Endothelial cell of umbilical vein (primary cell): ENCODE measurements at regions not wholly inside any gene's neighbourhood (a gene's known extent, or its start where the extent isn't known, plus 50 kb on each side); places are given as distances from the start of the nearest gene placed in this dataset.

Experiments used
- BruUV-seq: library from RNA; stranded (reverse); fragments of 400-500 nt; replicated peaks from 2 replicates; lab custom pipeline; 2021; lab: Mats Ljungman, UMichigan
- CTCF ChIA-PET: fragments of 300-600, 350-600 bp; sonication (Branson Sonifier 250); formaldehyde crosslinking; loops from one replicate; lab custom pipeline; 2021; ENCODE audit warnings: antibody characterized with exemption, inconsistent platforms; lab: Charles Lee
- POLR2A ChIA-PET: fragments of 300-600, 350-600 bp; sonication (Branson Sonifier 250); formaldehyde crosslinking; loops from one replicate; lab custom pipeline; 2021; ENCODE audit warnings: antibody characterized with exemption, inconsistent platforms; lab: Charles Lee
- DNase-seq: peaks from one replicate; pipeline ENCODE4 v3.0.0-alpha.2; 2011; ENCODE audit warnings: low read depth, low spot score
- FAIRE-seq: peaks from 2 replicates; lab custom pipeline; 2011; peaks lifted over from hg19 to GRCh38; lab: Jason Lieb, UNC
- H2AFZ ChIP-seq: 2 replicates; pipeline ENCODE4 v1.6.0; 2012; ENCODE audit warnings: low read depth, low read length, control low read depth, inconsistent platforms
- H3K27ac ChIP-seq: 2 replicates; pipeline ENCODE4 v1.5.1; 2011; ENCODE audit warnings: low read depth, mild to moderate bottlenecking, control low read depth, low read length, moderate library complexity; ENCODE audit not compliant: insufficient read depth
- H3K27me3 ChIP-seq, 2 experiments: 2 replicates each; pipeline versions ENCODE4 v1.6.0 to v1.6.1; 2011; ENCODE audit warnings: low read length in 2 of 2, mixed read lengths in 1 of 2; ENCODE audit not compliant: control insufficient read depth in 2 of 2, insufficient read depth in 2 of 2
- H3K36me3 ChIP-seq, 2 experiments: 2 replicates in 1 of 2; 3 replicates in 1 of 2; pipeline ENCODE4 v1.5.1; 2011; ENCODE audit warnings: low read length in 2 of 2, mild to moderate bottlenecking in 1 of 2, moderate library complexity in 1 of 2; ENCODE audit not compliant: control insufficient read depth in 2 of 2, insufficient read depth in 2 of 2; ENCODE audit errors: extremely low read depth in 1 of 2
- H3K4me1 ChIP-seq: 3 replicates; pipeline ENCODE4 v1.5.1; 2011; ENCODE audit warnings: mild to moderate bottlenecking, low read length; ENCODE audit not compliant: control insufficient read depth, insufficient read depth; ENCODE audit errors: extremely low read depth
- H3K4me2 ChIP-seq: 2 replicates; pipeline ENCODE4 v1.6.1; 2011; ENCODE audit warnings: low read length, control low read depth, mixed read lengths; ENCODE audit not compliant: insufficient read depth
- H3K4me3 ChIP-seq, 3 experiments: fragments of 200-600 bp in 1 of 3; sonication (generic), shearing (Covaris generic) in 1 of 3; replicated peaks in 1 of 3; 2 replicates each; pipeline ENCODE4 v1.5.1; 2011 to 2016; ENCODE audit warnings: control low read depth in 3 of 3, low read length in 3 of 3, mild to moderate bottlenecking in 2 of 3, inconsistent platforms in 1 of 3, low read depth in 1 of 3, moderate library complexity in 1 of 3; ENCODE audit not compliant: insufficient read depth in 1 of 3
- H3K79me2 ChIP-seq: 2 replicates; pipeline ENCODE4 v1.6.0; 2012; ENCODE audit warnings: low read length, inconsistent platforms; ENCODE audit not compliant: control insufficient read depth, insufficient read depth
- H3K9ac ChIP-seq: replicated peaks from 2 replicates; pipeline ENCODE3; 2011; ENCODE audit warnings: low read length, control low read depth; ENCODE audit not compliant: insufficient read depth; ENCODE audit errors: extremely low read depth
- H3K9me1 ChIP-seq: replicated peaks from 3 replicates; pipeline ENCODE4 v1.6.0; 2011; ENCODE audit warnings: mild to moderate bottlenecking, low read length; ENCODE audit not compliant: control insufficient read depth, insufficient read depth; ENCODE audit errors: extremely low read depth
- H3K9me3 ChIP-seq: replicated peaks from 2 replicates; pipeline ENCODE4 v1.5.1; 2012; ENCODE audit warnings: low read length, inconsistent platforms; ENCODE audit not compliant: control insufficient read depth, insufficient read depth
- H4K20me1 ChIP-seq: replicated peaks from 2 replicates; pipeline ENCODE3; 2011; ENCODE audit warnings: mild to moderate bottlenecking, low read length; ENCODE audit not compliant: control insufficient read depth, insufficient read depth; ENCODE audit errors: extremely low read depth
- CTCF ChIP-seq, 2 donors: IDR thresholded peaks; 1 replicate in 1 of 2; 2 replicates in 1 of 2; pipeline ENCODE4 v1.5.1; 2011; ENCODE audit warnings: low read length in 2 of 2, mild to moderate bottlenecking in 2 of 2, moderate library complexity in 2 of 2, control low read depth in 1 of 2, inconsistent platforms in 1 of 2, low read depth in 1 of 2; ENCODE audit not compliant: insufficient read depth in 1 of 2; ENCODE audit errors: extremely low read depth in 1 of 2
- EZH2 ChIP-seq: IDR thresholded peaks from 2 replicates; pipeline ENCODE4 v1.6.1; 2012; ENCODE audit warnings: borderline replicate concordance, low read depth, mild to moderate bottlenecking, moderate library complexity, low read length, inconsistent platforms; ENCODE audit not compliant: severe bottlenecking
- FOS ChIP-seq: IDR thresholded peaks from 2 replicates; pipeline ENCODE4 v1.6.1; 2011; ENCODE audit warnings: mild to moderate bottlenecking, low read length, moderate library complexity, borderline replicate concordance; ENCODE audit not compliant: insufficient read depth
- GATA2 ChIP-seq: IDR thresholded peaks from 2 replicates; pipeline ENCODE4 v1.7.0; 2011; ENCODE audit warnings: low read depth, mild to moderate bottlenecking, moderate library complexity, mixed read lengths, low read length; ENCODE audit not compliant: insufficient read length, insufficient read depth
- JUN ChIP-seq: IDR thresholded peaks from 2 replicates; pipeline ENCODE4 v1.6.1; 2011; ENCODE audit warnings: borderline replicate concordance, low read depth; ENCODE audit not compliant: insufficient read length, insufficient read depth
- MAX ChIP-seq: IDR thresholded peaks from 2 replicates; pipeline ENCODE4 v1.6.1; 2011; ENCODE audit not compliant: insufficient read depth, insufficient read length
- MYC ChIP-seq: IDR thresholded peaks from one replicate; pipeline ENCODE4 v1.6.1; 2011; ENCODE audit warnings: mild to moderate bottlenecking, low read depth, low read length
- POLR2A ChIP-seq: IDR thresholded peaks from 2 replicates; pipeline ENCODE4 v1.6.1; 2012; ENCODE audit warnings: low read depth, mild to moderate bottlenecking, control low read depth, low read length
- POLR2AphosphoS5 ChIP-seq: IDR thresholded peaks from 2 replicates; pipeline ENCODE4 v1.6.1; 2012; ENCODE audit warnings: low read depth, mild to moderate bottlenecking, control low read depth, low read length, moderate library complexity; ENCODE audit not compliant: insufficient read depth
- dilution Hi-C: fragments of 300-500 bp; cut with MboI; formaldehyde crosslinking; loops from one replicate; pipeline ENCODE4 v1.15.0; 2019; ENCODE audit warnings: low sequenced_read_pairs; ENCODE audit not compliant: extremely low pct_ligation_motif_present
- intact Hi-C: fragments of 100-400 bp; cut with micrococcal nuclease; formaldehyde crosslinking; loops from one replicate; pipeline ENCODE4 v1.10.0; 2022

- Histone ChIP-seq H3K36me3 (no peaks in the 10 kb centered on the region), H3K9ac (no peak overlapping the region), H3K4me1 (no peaks in the 10 kb centered on the region), H3K9me3 (no peaks in the 10 kb centered on the region), H3K4me3 (no peak overlapping the region), H3K27ac (no peak overlapping the region), H3K27me3 (peaks cover 2 to 3% of the 10 kb centered on the region in 2 experiments), H3K9me1 (no peaks in the 10 kb centered on the region), H4K20me1 (no peaks in the 10 kb centered on the region), H2AFZ (no peak overlapping the region), H3K79me2 (no peaks in the 10 kb centered on the region), H3K4me2 (no peak overlapping the region)
- TF ChIP-seq JUN = no peak
- no peak for TF ChIP-seq MAX
- no peak for TF ChIP-seq CTCF (IDR thresholded peaks at IDR 0.05; ENCODE audit: extremely low read depth in 1 of 2, insufficient read depth in 1 of 2, low read depth in 1 of 2, low read length in 2 of 2)
- TF ChIP-seq POLR2AphosphoS5 = no peak
- TF ChIP-seq EZH2 = no peak
- no peak for TF ChIP-seq FOS
- no peak for TF ChIP-seq GATA2
- TF ChIP-seq MYC = no peak
- no peak for TF ChIP-seq POLR2A
- BruUV-seq = no TSS peak
- DNase-seq (no peak), FAIRE-seq (no peak)
- dilution Hi-C loops (no loop called here), intact Hi-C loops (no loop called here)
- ChIA-PET POLR2A (no interaction called here), CTCF (interaction anchor here (1.8 kb wide), 1 partner anchor 47 kb away, joined by 4 read pairs; no protein-coding TSS in a partner anchor)
Observed at GRCh38 chr2:120461546-120462537, 115.9 kb downstream of the INHBB start.
